HG03135 (cell line): ENCODE measurements at regions not wholly inside any gene's neighbourhood (a gene's known extent, or its start where the extent isn't known, plus 50 kb on each side); places are given as distances from the start of the nearest gene placed in this dataset.
A peak's percentile ranks its signal among the peaks of the same experiment; 100 is the strongest.
"Not testable (repeated sequence)": the region's sequence is repeated elsewhere in the genome, so short reads cannot be mapped to it uniquely, and the experiment has no call there.

ENCODE experiments used
- ATAC-seq: cut with Tn5 transposase; IDR thresholded peaks from one replicate; pipeline ENCODE4 v1.9.1; 2021; ENCODE audit warnings: mild to moderate bottlenecking, moderate library complexity; ENCODE audit not compliant: unreplicated experiment

GRCh38 chr1:73859227-73859626 is 338.7 kb downstream of the LRRIQ3 start:
- ATAC-seq = no peak

- ATAC-seq = no peak
Measured at GRCh38 chr1:73854527-73854926, 343.4 kb downstream of the LRRIQ3 start.

- no peak for ATAC-seq
Measured at GRCh38 chr1:73842436-73842835, 355.5 kb downstream of the LRRIQ3 start.

- no peak for ATAC-seq
Measured at GRCh38 chr1:73839922-73840321, 358.1 kb downstream of the LRRIQ3 start.

- ATAC-seq = no peak
Measured at GRCh38 chr1:73832276-73833181, 365.4 kb downstream of the LRRIQ3 start.

- not testable (repeated sequence) for ATAC-seq
Measured at GRCh38 chr1:73827283-73827682, 370.7 kb downstream of the LRRIQ3 start.

- no peak for ATAC-seq
Measured at GRCh38 chr1:73824065-73824464, 373.9 kb downstream of the LRRIQ3 start.

GRCh38 chr1:73821520-73821919 is 376.5 kb downstream of the LRRIQ3 start:
- peak; percentile 86 for ATAC-seq

GRCh38 chr1:73820843-73821242 is 377.1 kb downstream of the LRRIQ3 start:
- ATAC-seq = no peak

GRCh38 chr1:73813716-73814115 is 384.3 kb downstream of the LRRIQ3 start:
- no peak for ATAC-seq

GRCh38 chr1:73813236-73813635 is 384.7 kb downstream of the LRRIQ3 start:
- ATAC-seq = no peak

- ATAC-seq = no peak
Measured at GRCh38 chr1:73811798-73812197, 386.2 kb downstream of the LRRIQ3 start.

GRCh38 chr1:73804935-73805334 is 393.0 kb downstream of the LRRIQ3 start:
- ATAC-seq = no peak

GRCh38 chr1:73803380-73803779 is 394.6 kb downstream of the LRRIQ3 start:
- no peak for ATAC-seq

- no peak for ATAC-seq
Measured at GRCh38 chr1:73801912-73802429, 396.0 kb downstream of the LRRIQ3 start.

- no peak for ATAC-seq
Measured at GRCh38 chr1:73800376-73800775, 397.6 kb downstream of the LRRIQ3 start.

- ATAC-seq = no peak
Measured at GRCh38 chr1:73789965-73790364, 408.0 kb downstream of the LRRIQ3 start.

- no peak for ATAC-seq
Measured at GRCh38 chr1:73784026-73784425, 413.9 kb downstream of the LRRIQ3 start.

GRCh38 chr1:73783352-73783751 is 414.6 kb downstream of the LRRIQ3 start:
- ATAC-seq = no peak

GRCh38 chr1:73782901-73783300 is 415.1 kb downstream of the LRRIQ3 start:
- ATAC-seq = no peak

GRCh38 chr1:73781251-73781650 is 416.7 kb downstream of the LRRIQ3 start:
- no peak for ATAC-seq

- no peak for ATAC-seq
Measured at GRCh38 chr1:73778471-73778870, 419.5 kb downstream of the LRRIQ3 start.
